ENCODE measurements at regions not wholly inside any gene's neighbourhood (a gene's known extent, or its start where the extent isn't known, plus 50 kb on each side); places are given as distances from the start of the nearest gene placed in this dataset.

- TF ChIP-seq EP300 (IDR thresholded peaks at IDR 0.05; ENCODE audit: borderline replicate concordance) (no peak), REST (IDR thresholded peaks at IDR 0.05; ENCODE audit: low read depth) (no peak), USF1 (IDR thresholded peaks at IDR 0.05) (no peak), RAD21 (IDR thresholded peaks at IDR 0.05; ENCODE audit: low read depth) (no peak), TAF1 (IDR thresholded peaks at IDR 0.05; ENCODE audit: low read depth) (no peak), MAX (IDR thresholded peaks at IDR 0.05) (no peak), EGR1 (IDR thresholded peaks at IDR 0.05) (no peak), CEBPB (IDR thresholded peaks at IDR 0.05) (no peak), YY1 (IDR thresholded peaks at IDR 0.05; ENCODE audit: low read depth) (no peak), NFIC (IDR thresholded peaks at IDR 0.05) (no peak), FOXM1 (IDR thresholded peaks at IDR 0.05; ENCODE audit: borderline replicate concordance, low read depth) (no peak)
Observed at GRCh38 chr13:106340249-106340648, 195.2 kb downstream of the EFNB2 start.
